Natural killer cell (primary cell): ENCODE measurements at regions not wholly inside any gene's neighbourhood (a gene's known extent, or its start where the extent isn't known, plus 50 kb on each side); places are given as distances from the start of the nearest gene placed in this dataset.

Experiments used
- ATAC-seq, 3 donors: fragments of 150-1000 bp in 2 of 3; fragments of 200-7000 bp in 1 of 3; cut with Tn5 transposase; 1 replicate in 1 of 3; 2 replicates in 2 of 3; pipeline ENCODE4 v1.10.0; 2021; ENCODE audit warnings: mild to moderate bottlenecking in 2 of 3, moderate library complexity in 2 of 3
- DNase-seq, 2 donors: peaks; one replicate each; pipeline versions ENCODE4 v3.0.0 to v3.0.0-alpha.2; 2013 to 2021; ENCODE audit warnings: mixed read lengths in 1 of 2
- H3K27ac ChIP-seq: one replicate; pipeline ENCODE4 v1.5.1; 2013; ENCODE audit warnings: mild to moderate bottlenecking, low read length
- H3K27me3 ChIP-seq: one replicate; pipeline ENCODE4 v1.6.1; 2013; ENCODE audit warnings: low read length; ENCODE audit not compliant: control insufficient read depth, insufficient read depth
- H3K36me3 ChIP-seq: one replicate; pipeline ENCODE4 v1.6.1; 2013; ENCODE audit warnings: low read length; ENCODE audit not compliant: control insufficient read depth, insufficient read depth
- H3K4me1 ChIP-seq: one replicate; pipeline ENCODE4 v1.6.1; 2013; ENCODE audit warnings: low read length; ENCODE audit not compliant: control insufficient read depth, insufficient read depth
- H3K4me3 ChIP-seq: one replicate; pipeline ENCODE4 v1.5.1; 2013; ENCODE audit warnings: low read length
- H3K9me3 ChIP-seq: one replicate; pipeline ENCODE4 v1.6.1; 2013; ENCODE audit warnings: low read length; ENCODE audit not compliant: control insufficient read depth, insufficient read depth
- H3K27ac Mint-ChIP-seq, 2 donors: one replicate each; pipeline ENCODE4 v1.8.0; 2022; ENCODE audit warnings: mild to moderate bottlenecking in 2 of 2, mixed read lengths in 2 of 2, moderate library complexity in 1 of 2
- H3K27me3 Mint-ChIP-seq, 2 donors: one replicate each; pipeline ENCODE4 v1.8.0; 2022; ENCODE audit warnings: low read depth in 2 of 2, mixed read lengths in 2 of 2
- H3K36me3 Mint-ChIP-seq: one replicate; pipeline ENCODE4 v1.8.0; 2022; ENCODE audit warnings: mixed read lengths
- H3K4me1 Mint-ChIP-seq, 2 donors: one replicate each; pipeline ENCODE4 v1.8.0; 2022; ENCODE audit warnings: mixed read lengths in 2 of 2
- H3K4me3 Mint-ChIP-seq: one replicate; pipeline ENCODE4 v1.8.0; 2022; ENCODE audit warnings: mild to moderate bottlenecking, moderate library complexity, mixed read lengths
- H3K9me3 Mint-ChIP-seq, 2 donors: one replicate each; pipeline ENCODE4 v1.8.0; 2022; ENCODE audit warnings: mixed read lengths in 2 of 2
- WGBS: methylation state at CpG from one replicate; pipeline ENCODE4 v1.1.7; 2013; ENCODE audit warnings: missing lambda C conversion rate; ENCODE audit not compliant: insufficient coverage; 5-methylcytosine and 5-hydroxymethylcytosine counted together
- intact Hi-C: fragments of 100-400 bp; cut with micrococcal nuclease; formaldehyde crosslinking; loops from one replicate; pipeline ENCODE4 v1.14.2; 2022
- TF ChIP-seq, protein P1 (sequence below): fragments of 200-600 bp; IDR thresholded peaks from one replicate; pipeline ENCODE4 v1.8.0; 2022; ENCODE audit warnings: antibody characterized with exemption

DNA sequence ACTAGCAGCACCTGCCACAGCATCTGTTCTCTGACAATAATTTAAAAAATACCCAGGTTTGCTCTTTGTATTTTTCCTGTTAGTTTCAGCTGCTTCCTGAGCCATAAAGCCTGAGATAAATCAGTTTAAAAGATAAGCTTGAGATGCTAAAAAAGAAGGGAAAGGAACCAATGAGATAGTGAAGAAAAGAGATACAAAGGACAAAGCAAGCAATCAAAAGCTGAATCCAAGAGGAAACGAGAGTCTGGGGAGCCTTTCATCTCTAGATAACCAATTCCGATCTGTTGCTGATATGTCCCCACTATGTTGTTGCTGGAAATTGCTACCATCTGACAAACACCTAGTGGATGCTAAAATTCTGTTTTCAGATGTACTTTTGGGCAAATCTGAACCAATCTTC lies 201.4 kb downstream of the RBM43 start:
- DNase-seq (no peak), ATAC-seq (no peak)
- no peaks in the 10 kb centered on the region for H3K9me3 Mint-ChIP-seq
- no peak overlapping the region for H3K27ac Mint-ChIP-seq
- H3K4me3 ChIP-seq = no peak overlapping the region
- no peaks in the 10 kb centered on the region for H3K4me1 ChIP-seq
- no peak overlapping the region for H3K4me3 Mint-ChIP-seq
- H3K36me3 ChIP-seq = no peaks in the 10 kb centered on the region
- TF ChIP-seq, protein P1, sequence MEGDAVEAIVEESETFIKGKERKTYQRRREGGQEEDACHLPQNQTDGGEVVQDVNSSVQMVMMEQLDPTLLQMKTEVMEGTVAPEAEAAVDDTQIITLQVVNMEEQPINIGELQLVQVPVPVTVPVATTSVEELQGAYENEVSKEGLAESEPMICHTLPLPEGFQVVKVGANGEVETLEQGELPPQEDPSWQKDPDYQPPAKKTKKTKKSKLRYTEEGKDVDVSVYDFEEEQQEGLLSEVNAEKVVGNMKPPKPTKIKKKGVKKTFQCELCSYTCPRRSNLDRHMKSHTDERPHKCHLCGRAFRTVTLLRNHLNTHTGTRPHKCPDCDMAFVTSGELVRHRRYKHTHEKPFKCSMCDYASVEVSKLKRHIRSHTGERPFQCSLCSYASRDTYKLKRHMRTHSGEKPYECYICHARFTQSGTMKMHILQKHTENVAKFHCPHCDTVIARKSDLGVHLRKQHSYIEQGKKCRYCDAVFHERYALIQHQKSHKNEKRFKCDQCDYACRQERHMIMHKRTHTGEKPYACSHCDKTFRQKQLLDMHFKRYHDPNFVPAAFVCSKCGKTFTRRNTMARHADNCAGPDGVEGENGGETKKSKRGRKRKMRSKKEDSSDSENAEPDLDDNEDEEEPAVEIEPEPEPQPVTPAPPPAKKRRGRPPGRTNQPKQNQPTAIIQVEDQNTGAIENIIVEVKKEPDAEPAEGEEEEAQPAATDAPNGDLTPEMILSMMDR = no peak
- no peaks in the 10 kb centered on the region for H3K9me3 ChIP-seq
- intact Hi-C loops = no loop called here
- 79% methylated on average over 2 of the region's 2 CpGs for WGBS
- no peaks in the 10 kb centered on the region for H3K27me3 ChIP-seq
- H3K36me3 Mint-ChIP-seq = no peaks in the 10 kb centered on the region
- no peaks in the 10 kb centered on the region for H3K4me1 Mint-ChIP-seq
- no peak overlapping the region for H3K27ac ChIP-seq
- H3K27me3 Mint-ChIP-seq = peaks cover 0 to 2% of the 10 kb centered on the region in 2 donors

DNA sequence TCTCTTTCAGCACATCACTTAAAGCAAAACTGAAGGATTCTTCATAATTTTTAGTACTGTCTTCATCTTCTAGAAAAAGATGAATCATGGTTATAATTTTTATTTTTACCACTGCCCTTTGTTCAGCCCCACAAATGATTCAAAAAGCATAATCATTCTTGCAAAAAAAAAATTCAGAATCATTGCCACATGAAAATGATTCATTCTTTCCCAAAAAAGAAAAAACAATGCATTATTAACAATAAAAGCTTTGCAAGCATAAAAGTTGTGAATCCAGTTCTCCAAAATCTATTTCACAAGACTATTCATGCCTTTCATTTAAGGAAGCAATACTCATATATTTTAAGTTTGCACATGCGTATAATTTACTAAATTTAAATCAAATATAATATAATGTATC lies 204.8 kb downstream of the RBM43 start:
- Mint-ChIP-seq H3K4me1 (no peaks in the 10 kb centered on the region), H3K27me3 (peaks cover 0 to 7% of the 10 kb centered on the region in 2 donors), H3K36me3 (no peaks in the 10 kb centered on the region), H3K27ac (no peak overlapping the region), H3K9me3 (no peaks in the 10 kb centered on the region), H3K4me3 (no peak overlapping the region)
- H3K36me3 ChIP-seq = no peaks in the 10 kb centered on the region
- no CpG with 5 or more reads among the region's 1 CpG for WGBS
- DNase-seq (no peak), ATAC-seq (no peak)
- no peaks in the 10 kb centered on the region for H3K9me3 ChIP-seq
- TF ChIP-seq, protein P1 = no peak
- H3K4me3 ChIP-seq = no peak overlapping the region
- no peaks in the 10 kb centered on the region for H3K4me1 ChIP-seq
- no peaks in the 10 kb centered on the region for H3K27me3 ChIP-seq
- intact Hi-C loops = no loop called here
- no peak overlapping the region for H3K27ac ChIP-seq

DNA sequence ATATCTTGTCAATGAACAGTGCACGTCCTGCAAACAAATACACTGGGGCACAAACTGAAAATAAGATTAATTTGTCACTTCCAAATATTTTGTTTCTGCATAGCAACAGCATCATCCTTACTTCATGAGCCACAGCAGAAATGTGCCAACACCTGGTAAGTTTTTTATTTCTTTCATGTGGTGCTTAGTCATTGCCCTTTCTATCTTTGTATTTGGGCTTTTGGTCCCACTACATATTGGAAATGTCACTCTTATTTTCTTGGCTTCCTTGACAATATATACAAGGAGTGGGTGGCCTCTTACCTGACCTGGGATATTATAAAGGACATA lies 208.0 kb downstream of the RBM43 start:
- peaks cover 0 to 7% of the 10 kb centered on the region in 2 donors for H3K27me3 Mint-ChIP-seq
- Histone ChIP-seq H3K4me1 (no peaks in the 10 kb centered on the region), H3K4me3 (no peak overlapping the region), H3K27ac (no peak overlapping the region), H3K27me3 (no peaks in the 10 kb centered on the region), H3K9me3 (no peaks in the 10 kb centered on the region), H3K36me3 (no peaks in the 10 kb centered on the region)
- no peak overlapping the region for H3K4me3 Mint-ChIP-seq
- 75% methylated on average over 1 of the region's 1 CpG for WGBS
- intact Hi-C loops = no loop called here
- H3K4me1 Mint-ChIP-seq = no peaks in the 10 kb centered on the region
- no peaks in the 10 kb centered on the region for H3K9me3 Mint-ChIP-seq
- TF ChIP-seq, protein P1 = no peak
- DNase-seq = no peak
- H3K36me3 Mint-ChIP-seq = no peaks in the 10 kb centered on the region
- no peak overlapping the region for H3K27ac Mint-ChIP-seq
- ATAC-seq = no peak

DNA sequence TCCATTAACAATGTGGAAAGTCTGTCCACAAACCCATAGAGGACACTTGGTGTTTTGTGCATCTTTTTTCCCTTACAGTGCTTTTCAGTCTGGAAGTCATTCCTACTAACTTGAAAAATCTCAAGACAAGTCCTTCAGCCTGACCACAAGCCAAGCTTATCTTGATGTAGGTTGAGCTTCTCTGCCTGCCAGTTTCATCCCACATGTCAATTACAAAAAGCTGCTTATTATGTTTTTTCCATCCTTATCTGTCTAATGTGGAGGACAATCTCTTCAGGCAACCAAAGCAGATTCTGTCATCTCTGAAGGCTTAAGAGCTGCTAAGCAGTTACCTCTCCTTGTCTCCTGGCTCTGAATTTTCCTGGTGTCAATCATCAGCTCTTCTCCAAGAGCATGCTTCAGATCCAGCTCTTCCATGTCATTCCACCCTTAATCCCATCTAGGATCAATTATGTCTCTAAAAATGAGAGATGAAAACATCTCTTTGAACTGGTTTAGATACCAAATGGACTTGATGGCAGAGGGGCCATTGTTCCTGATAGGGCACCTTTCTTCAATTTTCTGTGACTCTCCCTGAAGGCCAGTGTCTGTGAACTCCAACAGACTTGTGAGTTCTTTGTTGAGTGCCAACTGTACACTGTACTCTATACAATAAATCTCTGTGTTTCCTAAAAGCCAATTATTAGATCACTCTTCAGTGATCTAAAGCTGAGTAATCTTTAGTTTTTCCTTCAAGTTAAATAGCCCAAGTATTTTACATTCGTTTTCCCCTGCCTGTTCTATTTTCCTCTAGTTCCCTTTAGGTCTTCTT lies 208.6 kb downstream of the RBM43 start:
- H3K36me3 ChIP-seq = no peaks in the 10 kb centered on the region
- TF ChIP-seq, protein P1 = no peak
- no peaks in the 10 kb centered on the region for H3K27me3 ChIP-seq
- 71% methylated on average over 1 of the region's 1 CpG for WGBS
- H3K4me1 ChIP-seq = no peaks in the 10 kb centered on the region
- H3K4me3 ChIP-seq = no peak overlapping the region
- peaks cover 0 to 7% of the 10 kb centered on the region in 2 donors for H3K27me3 Mint-ChIP-seq
- H3K4me3 Mint-ChIP-seq = no peak overlapping the region
- H3K4me1 Mint-ChIP-seq = no peaks in the 10 kb centered on the region
- no peak overlapping the region for H3K27ac Mint-ChIP-seq
- DNase-seq (no peak), ATAC-seq (no peak)
- no peak overlapping the region for H3K27ac ChIP-seq
- no peaks in the 10 kb centered on the region for H3K9me3 ChIP-seq
- no peaks in the 10 kb centered on the region for H3K9me3 Mint-ChIP-seq
- H3K36me3 Mint-ChIP-seq = no peaks in the 10 kb centered on the region
- intact Hi-C loops = no loop called here
